Spleen (tissue), 7 donors: ENCODE measurements at regions not wholly inside any gene's neighbourhood (a gene's known extent, or its start where the extent isn't known, plus 50 kb on each side); places are given as distances from the start of the nearest gene placed in this dataset.

Experiments
- POLR2A ChIP-seq, 3 donors: fragments of 450-650 bp; IDR thresholded peaks; one replicate each; pipeline ENCODE4 v1.5.1; 2017; ENCODE audit warnings: antibody characterized with exemption in 3 of 3, mild to moderate bottlenecking in 1 of 3
- TF ChIP-seq, protein P1 (sequence below), 11 experiments: fragments of 200-600 bp in 7 of 11; fragments of 450-650 bp in 4 of 11; sonication (generic) in 4 of 11; IDR thresholded peaks in 8 of 11; conservative IDR thresholded peaks in 3 of 11; 1 replicate in 7 of 11; 2 replicates in 4 of 11; pipeline versions ENCODE4 v1.4.0 to v1.8.0; 2016 to 2021; ENCODE audit warnings: antibody characterized with exemption in 11 of 11, inconsistent platforms in 4 of 11, mild to moderate bottlenecking in 1 of 11
- donor health status: DM: no; HTN: no; CAD: no; lungs with moderate emphysema.
- donor health status: DM: no; HTN: no; CAD: no.
- donor health status: DM: no; HTN: no; CAD: no.

DNA sequence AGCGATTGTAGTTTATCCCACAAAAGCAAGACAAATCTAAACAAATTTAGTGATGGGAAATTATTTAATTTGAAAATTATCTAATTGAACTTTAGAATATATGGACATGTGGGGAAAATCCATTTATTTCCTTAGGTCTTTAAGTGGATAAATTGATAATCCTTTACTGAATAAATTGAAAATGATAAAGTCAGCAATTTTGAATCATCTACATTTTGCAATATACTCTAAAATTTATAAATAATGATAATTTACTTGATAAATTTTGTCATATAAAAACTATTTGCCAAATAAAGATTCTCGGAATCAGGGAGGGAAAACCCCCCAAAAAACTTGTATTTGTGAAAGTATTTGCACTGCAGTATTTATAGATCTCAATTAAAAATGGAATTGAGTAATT, 875.3 kb upstream of the SLITRK5 start:
- TF ChIP-seq, protein P1, sequence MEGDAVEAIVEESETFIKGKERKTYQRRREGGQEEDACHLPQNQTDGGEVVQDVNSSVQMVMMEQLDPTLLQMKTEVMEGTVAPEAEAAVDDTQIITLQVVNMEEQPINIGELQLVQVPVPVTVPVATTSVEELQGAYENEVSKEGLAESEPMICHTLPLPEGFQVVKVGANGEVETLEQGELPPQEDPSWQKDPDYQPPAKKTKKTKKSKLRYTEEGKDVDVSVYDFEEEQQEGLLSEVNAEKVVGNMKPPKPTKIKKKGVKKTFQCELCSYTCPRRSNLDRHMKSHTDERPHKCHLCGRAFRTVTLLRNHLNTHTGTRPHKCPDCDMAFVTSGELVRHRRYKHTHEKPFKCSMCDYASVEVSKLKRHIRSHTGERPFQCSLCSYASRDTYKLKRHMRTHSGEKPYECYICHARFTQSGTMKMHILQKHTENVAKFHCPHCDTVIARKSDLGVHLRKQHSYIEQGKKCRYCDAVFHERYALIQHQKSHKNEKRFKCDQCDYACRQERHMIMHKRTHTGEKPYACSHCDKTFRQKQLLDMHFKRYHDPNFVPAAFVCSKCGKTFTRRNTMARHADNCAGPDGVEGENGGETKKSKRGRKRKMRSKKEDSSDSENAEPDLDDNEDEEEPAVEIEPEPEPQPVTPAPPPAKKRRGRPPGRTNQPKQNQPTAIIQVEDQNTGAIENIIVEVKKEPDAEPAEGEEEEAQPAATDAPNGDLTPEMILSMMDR (IDR thresholded peaks at IDR 0.05 in 8 of 11, conservative IDR thresholded peaks at IDR 0.05 in 3 of 11) = no peak
- no peak for TF ChIP-seq POLR2A (IDR thresholded peaks at IDR 0.05)
